Body of pancreas (tissue), 4 donors: ENCODE measurements at regions not wholly inside any gene's neighbourhood (a gene's known extent, or its start where the extent isn't known, plus 50 kb on each side); places are given as distances from the start of the nearest gene placed in this dataset.

Experiments used
- ATAC-seq: fragments of 150-250 bp; one replicate; pipeline ENCODE4 v1.9.1; 2016
- DNase-seq, 4 donors: peaks; one replicate each; pipeline ENCODE4 v3.0.0-alpha.2; 2019
- H3K27ac ChIP-seq, 4 donors: fragments of 200-600 bp; sonication (generic); 1 replicate in 3 of 4; 2 replicates in 1 of 4; pipeline versions ENCODE4 v1.5.1 to v1.6.1; 2016 to 2019; ENCODE audit warnings: mild to moderate bottlenecking in 1 of 4, mixed read lengths in 1 of 4, moderate library complexity in 1 of 4
- H3K27me3 ChIP-seq, 2 donors: fragments of 200-600 bp; sonication (generic); one replicate each; pipeline ENCODE4 v1.6.0; 2016; ENCODE audit warnings: mild to moderate bottlenecking in 1 of 2
- H3K36me3 ChIP-seq, 2 donors: fragments of 200-600 bp; sonication (generic); replicated peaks in 1 of 2; 2 replicates each; pipeline ENCODE4 v1.5.1; 2016; ENCODE audit warnings: low read depth in 2 of 2; ENCODE audit not compliant: insufficient read depth in 1 of 2
- H3K4me1 ChIP-seq: fragments of 200-600 bp; sonication (generic); one replicate; pipeline ENCODE4 v1.6.0; 2016
- H3K4me3 ChIP-seq, 2 donors: fragments of 200-600 bp; sonication (generic); 1 replicate in 1 of 2; 2 replicates in 1 of 2; pipeline ENCODE4 v1.5.1; 2016 to 2019
- H3K9me3 ChIP-seq, 3 donors: fragments of 200-600 bp; sonication (generic); 1 replicate in 2 of 3; 2 replicates in 1 of 3; pipeline ENCODE4 v1.5.1; 2016
- POLR2A ChIP-seq, 3 donors: fragments of 450-650 bp; IDR thresholded peaks; one replicate each; pipeline ENCODE4 v1.6.1; 2016; ENCODE audit warnings: antibody characterized with exemption in 3 of 3, mild to moderate bottlenecking in 2 of 3
- WGBS, 2 donors: methylation state at CpG; one replicate each; pipeline ENCODE4 v1.1.5; 2017; 5-methylcytosine and 5-hydroxymethylcytosine counted together
- intact Hi-C: fragments of 100-400 bp; cut with DNase I; formaldehyde crosslinking; loops from one replicate; pipeline ENCODE4 v1.15.1; 2023
- TF ChIP-seq, protein P1 (sequence below), 7 experiments: fragments of 450-650 bp in 4 of 7; fragments of 200-600 bp in 3 of 7; sonication (generic) in 3 of 7; IDR thresholded peaks; one replicate each; pipeline ENCODE4 v1.5.1; 2016 to 2019; ENCODE audit warnings: antibody characterized with exemption in 7 of 7

DNA sequence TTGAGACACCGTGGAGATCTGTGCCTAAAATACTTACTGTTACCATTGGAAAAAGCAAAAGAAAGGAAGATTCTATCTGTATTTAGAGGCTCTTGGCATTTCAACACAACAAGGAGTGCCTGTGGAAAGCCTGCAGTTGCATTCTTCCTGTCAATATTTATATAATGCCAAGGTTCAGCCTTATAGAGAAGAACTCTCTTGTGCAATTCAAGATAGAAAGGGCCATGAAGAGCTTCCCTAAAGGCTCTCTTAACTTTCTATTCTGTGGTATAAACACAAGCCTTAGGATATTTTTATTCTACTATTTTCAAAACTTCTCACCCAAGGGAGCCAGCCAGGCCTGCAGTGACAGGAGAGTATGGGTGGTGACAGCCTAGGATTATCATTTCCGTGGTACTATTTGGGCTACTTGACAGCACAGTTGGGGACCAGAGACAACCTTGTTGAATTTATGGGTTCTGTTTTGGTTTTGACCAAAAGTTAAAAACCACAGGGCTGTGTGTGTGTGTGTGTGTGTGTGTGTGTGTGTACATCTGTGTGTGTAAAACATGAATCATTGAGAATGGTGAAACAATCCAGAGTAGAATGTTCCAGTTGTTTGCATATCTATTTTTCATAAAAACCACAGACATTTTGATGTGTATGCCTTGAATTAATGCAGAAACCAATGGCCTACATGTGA, 700.9 kb upstream of the SLC35B3 start:
- peaks cover 24% of the 10 kb centered on the region for H3K4me1 ChIP-seq
- H3K9me3 ChIP-seq = no peaks in the 10 kb centered on the region
- 80 to 92% methylated on average over 2 of the region's 2 CpGs for WGBS, 2 donors
- TF ChIP-seq POLR2A (IDR thresholded peaks at IDR 0.05) = no peak
- TF ChIP-seq, protein P1, sequence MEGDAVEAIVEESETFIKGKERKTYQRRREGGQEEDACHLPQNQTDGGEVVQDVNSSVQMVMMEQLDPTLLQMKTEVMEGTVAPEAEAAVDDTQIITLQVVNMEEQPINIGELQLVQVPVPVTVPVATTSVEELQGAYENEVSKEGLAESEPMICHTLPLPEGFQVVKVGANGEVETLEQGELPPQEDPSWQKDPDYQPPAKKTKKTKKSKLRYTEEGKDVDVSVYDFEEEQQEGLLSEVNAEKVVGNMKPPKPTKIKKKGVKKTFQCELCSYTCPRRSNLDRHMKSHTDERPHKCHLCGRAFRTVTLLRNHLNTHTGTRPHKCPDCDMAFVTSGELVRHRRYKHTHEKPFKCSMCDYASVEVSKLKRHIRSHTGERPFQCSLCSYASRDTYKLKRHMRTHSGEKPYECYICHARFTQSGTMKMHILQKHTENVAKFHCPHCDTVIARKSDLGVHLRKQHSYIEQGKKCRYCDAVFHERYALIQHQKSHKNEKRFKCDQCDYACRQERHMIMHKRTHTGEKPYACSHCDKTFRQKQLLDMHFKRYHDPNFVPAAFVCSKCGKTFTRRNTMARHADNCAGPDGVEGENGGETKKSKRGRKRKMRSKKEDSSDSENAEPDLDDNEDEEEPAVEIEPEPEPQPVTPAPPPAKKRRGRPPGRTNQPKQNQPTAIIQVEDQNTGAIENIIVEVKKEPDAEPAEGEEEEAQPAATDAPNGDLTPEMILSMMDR (IDR thresholded peaks at IDR 0.05) = no peak
- ATAC-seq (no peak), DNase-seq (no peak)
- no peaks in the 10 kb centered on the region for H3K36me3 ChIP-seq
- no peak overlapping the region for H3K4me3 ChIP-seq
- H3K27ac ChIP-seq = no peak overlapping the region
- intact Hi-C loops = no loop called here
- no peaks in the 10 kb centered on the region for H3K27me3 ChIP-seq

DNA sequence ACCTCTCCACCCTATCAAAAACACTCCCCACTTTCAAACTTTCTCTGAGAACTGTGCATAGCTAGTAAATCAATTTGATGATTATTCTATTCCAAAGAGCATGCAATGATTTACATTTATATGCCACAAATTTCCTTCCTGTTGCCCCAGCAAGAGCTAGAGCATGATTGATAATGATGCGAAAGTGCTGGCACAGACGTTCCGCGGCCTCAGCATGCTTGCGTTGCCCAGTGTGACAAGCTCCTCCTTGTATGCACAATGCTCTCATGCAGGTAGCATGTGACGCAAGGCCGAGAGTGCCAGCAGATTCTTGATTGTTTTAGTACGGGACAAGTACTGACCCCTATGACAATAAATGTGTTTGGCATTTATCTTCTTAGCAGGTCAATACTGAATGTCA, 696.3 kb upstream of the SLC35B3 start:
- H3K36me3 ChIP-seq = no peaks in the 10 kb centered on the region
- no peak overlapping the region for H3K27ac ChIP-seq
- DNase-seq (peak; percentile 33 to 72 (median 62)), ATAC-seq (peak; percentile 75)
- intact Hi-C loops = no loop called here
- no peaks in the 10 kb centered on the region for H3K27me3 ChIP-seq
- no peak overlapping the region for H3K4me3 ChIP-seq
- TF ChIP-seq POLR2A (IDR thresholded peaks at IDR 0.05) = no peak
- TF ChIP-seq, protein P1 (IDR thresholded peaks at IDR 0.05) = no peak
- no peaks in the 10 kb centered on the region for H3K9me3 ChIP-seq
- peaks cover 5% of the 10 kb centered on the region for H3K4me1 ChIP-seq
- WGBS, 2 donors = 5 to 9% methylated on average over 8 of the region's 8 CpGs

DNA sequence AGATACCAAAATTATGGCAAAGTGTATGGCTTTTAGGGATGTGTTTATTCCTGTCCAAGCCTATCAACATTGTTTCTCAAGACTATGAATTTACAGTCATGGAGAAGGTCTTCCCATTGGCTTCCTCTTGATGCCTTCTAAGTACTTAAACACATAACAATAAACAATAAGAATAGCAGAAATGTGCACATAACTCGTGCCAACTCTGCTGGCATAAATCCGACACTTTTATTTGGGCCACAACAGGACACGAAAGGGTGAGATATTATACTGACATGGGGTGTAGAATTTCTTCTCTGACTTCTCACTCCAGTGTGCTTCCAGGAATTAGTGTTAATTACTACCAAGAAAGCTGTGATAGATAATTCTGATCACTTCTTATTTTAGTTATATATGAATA, 695.9 kb upstream of the SLC35B3 start:
- ATAC-seq (no peak), DNase-seq (no peak)
- H3K36me3 ChIP-seq = no peaks in the 10 kb centered on the region
- no peak overlapping the region for H3K27ac ChIP-seq
- intact Hi-C loops = no loop called here
- no peaks in the 10 kb centered on the region for H3K9me3 ChIP-seq
- peaks cover 5% of the 10 kb centered on the region for H3K4me1 ChIP-seq
- TF ChIP-seq, protein P1 (IDR thresholded peaks at IDR 0.05) = no peak
- TF ChIP-seq POLR2A (IDR thresholded peaks at IDR 0.05) = no peak
- 22 to 54% methylated on average over 3 of the region's 3 CpGs for WGBS, 2 donors
- no peaks in the 10 kb centered on the region for H3K27me3 ChIP-seq
- H3K4me3 ChIP-seq = no peak overlapping the region

DNA sequence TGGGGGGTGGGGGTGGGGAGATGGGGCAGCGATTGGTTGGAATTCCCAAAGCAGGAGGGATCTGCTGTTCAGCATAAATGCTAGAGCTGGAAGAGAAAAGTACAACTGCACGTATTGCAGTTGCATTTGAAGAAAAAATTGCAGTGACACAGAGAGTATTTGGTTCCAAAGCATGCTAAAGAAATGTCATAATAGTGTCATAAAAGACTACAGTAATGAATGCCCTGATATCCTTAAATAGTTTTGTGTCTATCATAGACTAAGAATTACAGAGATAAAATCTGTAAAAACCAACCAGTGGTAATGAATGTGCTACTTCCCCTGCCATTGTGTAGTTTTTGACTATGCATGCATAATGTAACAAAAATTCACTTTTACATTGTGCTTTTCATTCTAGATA, 693.6 kb upstream of the SLC35B3 start:
- WGBS, 2 donors = 64 to 76% methylated on average over 2 of the region's 2 CpGs
- ATAC-seq (no peak), DNase-seq (no peak)
- intact Hi-C loops = no loop called here
- no peak overlapping the region for H3K4me3 ChIP-seq
- H3K4me1 ChIP-seq = peaks cover 5% of the 10 kb centered on the region
- H3K9me3 ChIP-seq = no peaks in the 10 kb centered on the region
- H3K36me3 ChIP-seq = no peaks in the 10 kb centered on the region
- H3K27me3 ChIP-seq = no peaks in the 10 kb centered on the region
- TF ChIP-seq, protein P1 (IDR thresholded peaks at IDR 0.05) = no peak
- no peak for TF ChIP-seq POLR2A (IDR thresholded peaks at IDR 0.05)
- H3K27ac ChIP-seq = no peak overlapping the region
